Mesodermal cell (in vitro differentiated cells): ENCODE measurements at regions not wholly inside any gene's neighbourhood (a gene's known extent, or its start where the extent isn't known, plus 50 kb on each side); places are given as distances from the start of the nearest gene placed in this dataset.
"Not testable (repeated sequence)": the region's sequence is repeated elsewhere in the genome, so short reads cannot be mapped to it uniquely, and the experiment has no call there.

ENCODE experiments used
- H3K27ac ChIP-seq: 2 replicates; pipeline ENCODE4 v1.7.0; 2013; ENCODE audit warnings: mild to moderate bottlenecking, low read depth, low read length, moderate library complexity; ENCODE audit not compliant: severe bottlenecking
- H3K36me3 ChIP-seq: 2 replicates; pipeline ENCODE4 v1.7.1; 2013; ENCODE audit warnings: mild to moderate bottlenecking, low read length, moderate library complexity; ENCODE audit not compliant: control insufficient read depth, insufficient read depth
- H3K4me1 ChIP-seq: one replicate; pipeline ENCODE4 v1.7.1; 2013; ENCODE audit warnings: mild to moderate bottlenecking, low read length; ENCODE audit not compliant: insufficient read depth, control insufficient read depth, poor library complexity, severe bottlenecking
- H3K4me3 ChIP-seq: 2 replicates; pipeline ENCODE4 v1.7.0; 2013; ENCODE audit warnings: low read length, control low read depth, mild to moderate bottlenecking; ENCODE audit not compliant: insufficient read depth, poor library complexity, severe bottlenecking; ENCODE audit errors: extremely low read depth
- H3K9me3 ChIP-seq: 2 replicates; pipeline ENCODE4 v1.7.1; 2013; ENCODE audit warnings: mild to moderate bottlenecking, low read length, moderate library complexity; ENCODE audit not compliant: control insufficient read depth
- WGBS, 2 experiments: methylation state at CpG; one replicate each; pipeline ENCODE4 v1.1.5; 2013; ENCODE audit warnings: missing lambda C conversion rate in 2 of 2; ENCODE audit not compliant: insufficient coverage in 2 of 2; 5-methylcytosine and 5-hydroxymethylcytosine counted together

DNA sequence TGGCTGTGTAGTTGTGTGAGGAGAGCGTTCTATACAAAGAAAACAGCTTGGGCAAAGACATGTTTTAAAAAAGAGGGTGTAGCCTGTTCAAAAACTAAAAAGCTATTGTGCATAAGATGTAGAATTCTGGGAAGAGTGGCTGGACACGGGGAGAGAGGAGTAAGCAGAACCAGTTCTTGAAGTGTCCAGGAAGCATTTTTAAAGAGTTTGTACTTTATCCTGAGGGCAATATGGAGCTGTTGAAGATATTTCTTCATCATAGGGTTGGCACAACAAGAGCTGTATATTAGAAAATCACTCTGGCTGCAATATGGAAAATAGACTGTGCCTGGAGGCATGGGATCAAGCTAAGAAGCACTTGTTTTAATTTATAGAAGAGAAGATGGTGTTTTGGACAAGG lies 458.9 kb upstream of the LMO3 start:
- Histone ChIP-seq H3K36me3 (no peaks in the 10 kb centered on the region), H3K4me1 (no peaks in the 10 kb centered on the region), H3K9me3 (no peaks in the 10 kb centered on the region), H3K4me3 (no peak overlapping the region), H3K27ac (no peak overlapping the region)
- WGBS, 2 experiments = 92 to 94% methylated on average over 2 of the region's 2 CpGs

DNA sequence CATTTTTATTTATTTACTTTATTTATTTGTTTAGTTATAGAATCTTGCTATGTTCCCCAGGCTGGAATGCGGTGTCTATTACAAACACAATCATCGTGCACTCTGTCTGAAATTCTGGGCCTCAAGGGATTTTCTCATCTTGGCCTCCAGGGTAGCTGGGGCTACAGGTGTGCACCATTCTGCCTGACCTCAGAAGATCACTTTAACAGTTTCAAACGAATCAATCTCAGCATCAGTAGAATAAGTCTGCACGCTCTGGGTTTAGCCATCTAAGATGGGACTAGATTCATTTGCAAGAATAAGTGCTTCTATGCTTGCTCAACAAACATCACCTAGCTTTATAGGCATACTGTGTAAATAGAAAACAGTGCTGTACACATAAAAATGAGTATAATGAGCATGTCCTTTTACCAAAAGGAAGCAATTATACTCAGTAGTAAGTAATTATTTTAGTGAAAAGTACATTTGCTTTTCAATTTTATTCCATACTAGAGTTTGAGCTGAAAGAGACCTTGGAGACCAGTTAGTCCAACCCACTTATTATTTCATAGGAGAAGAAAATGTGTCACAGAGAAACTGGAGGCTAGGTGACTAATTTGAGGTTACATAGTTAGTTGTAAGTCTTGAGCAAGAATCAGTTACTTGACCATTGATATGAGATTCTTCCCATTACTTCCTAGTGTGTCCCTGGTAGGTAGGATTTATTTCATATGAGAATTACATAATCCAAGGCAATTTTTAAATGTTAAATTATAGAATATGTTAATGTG lies 456.5 kb upstream of the LMO3 start:
- no peak overlapping the region for H3K4me3 ChIP-seq
- 85 to 93% methylated on average over 3 to 4 of the region's 4 CpGs for WGBS, 2 experiments
- H3K27ac ChIP-seq = no peak overlapping the region
- no peaks in the 10 kb centered on the region for H3K36me3 ChIP-seq
- no peaks in the 10 kb centered on the region for H3K4me1 ChIP-seq
- H3K9me3 ChIP-seq = no peaks in the 10 kb centered on the region

DNA sequence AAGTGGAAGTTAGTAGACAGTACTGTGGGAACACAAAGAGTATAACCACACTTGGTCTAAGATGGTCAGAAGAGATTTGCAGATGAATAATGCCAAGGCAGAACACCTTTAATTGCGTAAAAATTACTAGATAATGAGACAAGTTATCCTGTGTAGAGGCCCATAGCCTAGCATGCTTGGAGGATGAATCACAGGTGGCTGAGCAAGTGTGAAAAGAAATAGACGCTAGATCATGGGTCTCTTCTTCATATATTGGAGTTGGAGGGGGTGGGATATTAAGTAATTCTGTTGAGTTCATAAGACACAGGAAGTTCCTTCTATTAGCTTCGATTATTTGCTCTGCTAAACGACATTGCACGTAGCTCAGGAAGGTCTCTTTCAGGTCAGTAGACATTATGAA lies 454.3 kb upstream of the LMO3 start:
- Histone ChIP-seq H3K9me3 (no peaks in the 10 kb centered on the region), H3K36me3 (no peaks in the 10 kb centered on the region), H3K27ac (no peak overlapping the region), H3K4me3 (no peak overlapping the region), H3K4me1 (no peaks in the 10 kb centered on the region)
- WGBS, 2 experiments = 96 to 97% methylated on average over 2 to 5 of the region's 5 CpGs

DNA sequence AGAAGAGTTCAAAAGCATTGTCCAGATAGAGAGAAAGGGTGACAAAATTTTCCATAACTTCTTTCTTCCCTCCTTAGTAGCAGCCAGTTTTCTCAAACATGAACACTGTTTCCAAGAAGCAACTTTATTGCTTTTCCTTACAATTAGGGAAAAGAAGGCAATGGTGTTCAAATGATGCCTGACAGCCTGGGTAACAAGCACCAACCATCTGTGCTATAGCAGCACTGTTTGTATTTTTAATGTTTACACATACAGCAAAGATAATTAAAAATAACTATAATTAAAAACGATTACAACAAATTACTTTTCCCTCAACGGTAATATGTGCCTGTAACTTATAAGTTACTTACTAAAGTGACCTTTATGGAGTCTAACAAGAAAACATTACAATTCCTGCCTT lies 450.6 kb upstream of the LMO3 start:
- no peak overlapping the region for H3K4me3 ChIP-seq
- H3K4me1 ChIP-seq = no peaks in the 10 kb centered on the region
- WGBS, 2 experiments = no CpG with 5 or more reads among the region's 2 CpGs
- no peak overlapping the region for H3K27ac ChIP-seq
- no peaks in the 10 kb centered on the region for H3K9me3 ChIP-seq
- H3K36me3 ChIP-seq = no peaks in the 10 kb centered on the region

DNA sequence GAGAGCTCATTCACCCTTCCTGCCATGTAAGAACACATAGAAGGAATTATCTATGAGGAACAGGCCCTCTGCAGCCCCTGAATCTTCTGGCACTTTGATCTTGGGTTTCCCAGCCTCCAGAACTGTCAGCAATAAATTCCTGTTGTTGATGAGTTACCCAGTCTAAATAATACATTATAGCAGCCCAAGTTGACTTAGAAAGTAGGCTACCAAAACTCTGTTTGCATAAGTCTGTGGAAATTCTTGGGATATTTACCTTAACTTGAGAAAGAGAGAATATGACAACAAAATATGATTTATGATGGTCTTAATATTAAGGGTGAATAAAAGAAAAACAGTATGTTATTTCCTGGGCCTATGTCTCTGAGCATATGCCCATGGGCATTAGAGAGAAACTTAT lies 433.0 kb upstream of the LMO3 start:
- H3K36me3 ChIP-seq = no peaks in the 10 kb centered on the region
- no peaks in the 10 kb centered on the region for H3K4me1 ChIP-seq
- H3K27ac ChIP-seq = no peak overlapping the region
- H3K4me3 ChIP-seq = no peak overlapping the region
- no peaks in the 10 kb centered on the region for H3K9me3 ChIP-seq

DNA sequence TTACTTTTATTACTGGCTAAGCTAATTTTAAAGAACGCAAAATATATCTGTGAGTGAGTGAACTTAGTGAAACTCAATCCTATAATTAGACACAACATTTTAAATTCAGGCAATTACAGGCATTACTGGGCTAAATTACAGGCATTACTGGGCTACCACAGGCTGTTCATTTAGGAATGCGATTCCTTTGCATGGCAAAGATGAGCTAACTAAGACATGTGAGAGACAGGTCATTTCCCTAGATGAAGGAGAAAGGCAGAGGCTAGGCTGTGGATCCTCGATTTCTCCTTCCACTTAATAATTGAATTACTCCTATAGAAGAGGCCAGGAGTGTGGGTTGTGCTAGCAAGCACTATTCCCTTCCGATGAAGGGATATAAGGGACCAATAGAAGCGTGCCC lies 429.4 kb upstream of the LMO3 start:
- Histone ChIP-seq H3K9me3 (no peaks in the 10 kb centered on the region), H3K36me3 (no peaks in the 10 kb centered on the region), H3K27ac (no peak overlapping the region), H3K4me3 (no peak overlapping the region), H3K4me1 (no peaks in the 10 kb centered on the region)
- 73 to 97% methylated on average over 2 to 3 of the region's 5 CpGs for WGBS, 2 experiments

DNA sequence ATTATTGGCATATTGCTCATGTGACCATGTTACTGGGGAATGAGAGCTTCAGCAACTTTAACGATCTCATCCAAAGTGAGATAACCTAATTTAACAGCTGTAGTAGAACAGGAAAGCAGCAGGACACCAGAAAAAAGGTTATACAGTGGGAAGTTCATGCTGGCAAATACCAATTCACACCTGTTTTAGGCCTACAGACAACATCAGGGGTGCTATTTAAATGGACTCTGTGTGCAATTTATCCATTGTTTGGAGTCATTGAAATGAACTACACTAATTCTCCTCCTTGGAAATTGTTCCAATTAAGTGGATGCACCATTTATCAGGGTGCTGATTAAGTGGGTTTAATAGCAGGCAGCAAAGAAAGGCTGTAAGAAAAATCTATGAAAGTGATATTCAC lies 424.4 kb upstream of the LMO3 start:
- no CpG with 5 or more reads among the region's 1 CpG for WGBS, 2 experiments
- no peaks in the 10 kb centered on the region for H3K4me1 ChIP-seq
- H3K4me3 ChIP-seq = no peak overlapping the region
- H3K27ac ChIP-seq = no peak overlapping the region
- H3K36me3 ChIP-seq = no peaks in the 10 kb centered on the region
- H3K9me3 ChIP-seq = no peaks in the 10 kb centered on the region

DNA sequence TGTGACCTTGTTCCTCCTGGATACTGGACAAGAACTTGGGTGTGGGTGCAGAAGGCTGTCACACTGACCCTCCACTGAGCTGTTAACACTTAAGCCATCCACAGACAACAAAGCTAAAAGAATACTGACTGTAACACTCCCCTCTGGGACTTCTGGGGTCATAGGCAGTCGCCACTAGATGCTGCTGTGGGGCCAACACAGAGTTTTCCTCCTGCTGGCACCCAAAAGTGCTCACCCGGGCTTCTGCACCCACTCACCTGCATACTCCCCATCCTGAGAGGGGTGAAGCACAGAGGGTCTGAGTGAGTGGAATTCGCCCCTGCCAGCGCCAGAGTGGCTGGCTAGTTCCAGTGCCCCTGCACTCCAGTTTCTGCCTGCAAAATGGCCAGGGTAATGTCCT lies 422.4 kb upstream of the LMO3 start:
- WGBS, 2 experiments = 88 to 94% methylated on average over 2 of the region's 4 CpGs
- Histone ChIP-seq H3K4me1 (no peaks in the 10 kb centered on the region), H3K27ac (no peak overlapping the region), H3K36me3 (no peaks in the 10 kb centered on the region), H3K9me3 (no peaks in the 10 kb centered on the region), H3K4me3 (no peak overlapping the region)

DNA sequence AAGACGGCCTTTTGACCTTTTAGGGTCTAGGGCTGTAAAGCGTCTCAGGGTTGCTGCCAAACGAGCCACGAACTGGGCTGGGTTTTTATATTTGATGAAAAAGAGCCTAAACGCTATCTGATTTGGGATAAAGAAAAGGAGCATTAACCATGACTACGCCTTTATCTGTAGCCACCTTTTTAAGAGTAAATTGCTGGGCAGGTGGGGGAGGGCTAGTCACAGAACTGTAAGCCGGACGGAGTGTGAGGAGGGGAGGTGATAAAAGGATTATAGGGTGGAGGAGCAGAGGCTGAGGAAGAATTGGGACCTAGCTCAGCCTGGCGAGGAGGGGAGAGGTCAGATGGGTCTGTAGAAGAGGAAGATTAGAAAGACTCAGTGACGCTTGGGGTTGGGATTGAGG lies 419.5 kb upstream of the LMO3 start:
- not testable (repeated sequence) for H3K27ac ChIP-seq, H3K36me3 ChIP-seq, H3K4me1 ChIP-seq, H3K9me3 ChIP-seq, H3K4me3 ChIP-seq
- WGBS, 2 experiments = 71 to 79% methylated on average over 5 to 7 of the region's 10 CpGs

DNA sequence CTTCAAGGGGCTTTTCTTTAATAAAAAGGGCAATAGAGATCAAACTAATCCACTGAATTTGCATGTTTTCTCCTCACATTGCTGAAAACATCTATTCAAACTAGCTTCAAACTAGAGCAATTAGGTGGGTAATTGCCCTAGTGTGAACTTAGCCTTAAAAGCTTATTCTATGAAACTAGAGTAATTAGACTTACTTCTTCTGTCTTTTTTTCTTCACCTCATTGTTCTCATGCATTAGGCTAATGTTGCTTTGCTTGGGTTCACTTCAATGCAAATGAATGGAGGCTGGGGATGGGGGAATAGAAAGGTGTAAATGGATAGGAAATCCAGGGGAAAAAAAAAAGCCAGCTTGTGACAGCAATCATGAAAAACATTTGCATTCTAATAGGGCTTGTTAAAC lies 414.8 kb upstream of the LMO3 start:
- Histone ChIP-seq H3K4me3 (no peak overlapping the region), H3K4me1 (no peaks in the 10 kb centered on the region), H3K27ac (no peak overlapping the region)

DNA sequence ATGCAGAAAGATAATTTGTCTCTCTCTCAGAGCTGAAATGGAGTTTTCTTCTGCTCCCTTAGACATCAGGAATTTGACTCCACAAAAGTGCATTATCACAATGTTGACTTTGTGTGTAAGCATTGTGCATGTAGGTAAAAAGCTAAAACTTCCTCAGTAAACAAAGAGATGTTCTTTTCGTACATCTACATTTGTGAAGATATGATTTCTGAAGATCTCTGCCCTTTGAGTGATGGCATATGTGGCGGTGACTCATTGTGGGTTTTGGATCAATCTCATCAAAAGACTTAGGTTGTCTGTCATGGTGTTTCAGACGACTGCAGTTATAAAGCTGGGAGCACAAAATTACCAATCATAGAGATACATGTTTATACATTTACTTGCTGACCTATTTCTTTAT lies 411.4 kb upstream of the LMO3 start:
- no peaks in the 10 kb centered on the region for H3K36me3 ChIP-seq
- no peak overlapping the region for H3K27ac ChIP-seq
- no peaks in the 10 kb centered on the region for H3K9me3 ChIP-seq
- WGBS, 2 experiments = 100% methylated on average over 1 of the region's 3 CpGs; no CpG with 5 or more reads in 1 of the 2 experiments
- H3K4me3 ChIP-seq = no peak overlapping the region
- no peaks in the 10 kb centered on the region for H3K4me1 ChIP-seq

More for the DNA sequence above, 414.8 kb upstream of the LMO3 start:
- Histone ChIP-seq H3K36me3 (no peaks in the 10 kb centered on the region), H3K9me3 (no peaks in the 10 kb centered on the region)
